ENCODE measurements at regions not wholly inside any gene's neighbourhood (a gene's known extent, or its start where the extent isn't known, plus 50 kb on each side); places are given as distances from the start of the nearest gene placed in this dataset.
"Not testable (repeated sequence)": the region's sequence is repeated elsewhere in the genome, so short reads cannot be mapped to it uniquely, and the experiment has no call there.

GRCh38 chr9:78712903-78713613 lies 416.1 kb downstream of the PSAT1 start:
- H3K4me3 ChIP-seq (ENCODE audit: low read length in 2 of 2) = no peak overlapping the region
- no peaks in the 10 kb centered on the region for H3K36me3 ChIP-seq (ENCODE audit: control insufficient read depth in 2 of 2, insufficient read depth in 2 of 2, low read length in 2 of 2)
- H3K27ac ChIP-seq (ENCODE audit: low read depth in 2 of 2, low read length in 2 of 2) = no peak overlapping the region
- no peaks in the 10 kb centered on the region for H3K27me3 ChIP-seq (ENCODE audit: control insufficient read depth in 2 of 2, insufficient read depth in 2 of 2, low read length in 2 of 2)
- no peak overlapping the region for H3K9ac ChIP-seq (ENCODE audit: low read depth in 1 of 2, low read length in 2 of 2)
- no peaks in the 10 kb centered on the region for H3K4me1 ChIP-seq (ENCODE audit: control insufficient read depth in 2 of 2, insufficient read depth in 2 of 2, low read length in 2 of 2)
- H3K9me3 ChIP-seq (ENCODE audit: control insufficient read depth in 2 of 2, low read length in 2 of 2) = no peaks in the 10 kb centered on the region

- Histone ChIP-seq H3K4me3 (ENCODE audit: low read length in 2 of 2) (no peak overlapping the region), H3K4me1 (ENCODE audit: control insufficient read depth in 2 of 2, insufficient read depth in 2 of 2, low read length in 2 of 2) (no peaks in the 10 kb centered on the region), H3K27me3 (ENCODE audit: control insufficient read depth in 2 of 2, insufficient read depth in 2 of 2, low read length in 2 of 2) (no peaks in the 10 kb centered on the region), H3K27ac (ENCODE audit: low read depth in 2 of 2, low read length in 2 of 2) (no peak overlapping the region), H3K9me3 (ENCODE audit: control insufficient read depth in 2 of 2, low read length in 2 of 2) (no peaks in the 10 kb centered on the region), H3K9ac (ENCODE audit: low read depth in 1 of 2, low read length in 2 of 2) (no peak overlapping the region), H3K36me3 (ENCODE audit: control insufficient read depth in 2 of 2, insufficient read depth in 2 of 2, low read length in 2 of 2) (no peaks in the 10 kb centered on the region)
These were observed 416.9 kb downstream of the PSAT1 start for GRCh38 chr9:78713614-78714405.

DNA sequence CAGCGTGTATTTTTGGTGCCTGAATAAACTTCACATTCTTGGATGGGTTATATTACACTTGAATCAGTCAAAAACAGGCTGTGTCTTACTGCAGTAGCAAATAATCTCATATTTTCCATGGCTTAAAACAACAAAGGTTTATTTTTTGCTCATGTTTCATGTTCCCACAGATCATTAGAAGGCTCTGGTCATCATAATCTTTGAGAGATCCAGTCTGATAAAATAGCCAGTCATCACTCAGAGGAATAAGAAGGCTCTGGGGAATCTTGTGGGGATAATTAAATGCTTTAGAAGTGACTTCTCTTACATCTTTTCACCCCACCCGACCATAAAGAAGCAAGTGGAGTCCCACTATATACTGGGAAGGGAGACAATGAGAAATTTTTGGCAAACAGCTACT lies 417.7 kb downstream of the PSAT1 start:
- Histone ChIP-seq H3K27me3 (ENCODE audit: control insufficient read depth in 2 of 2, insufficient read depth in 2 of 2, low read length in 2 of 2) (no peaks in the 10 kb centered on the region), H3K4me3 (ENCODE audit: low read length in 2 of 2) (no peak overlapping the region), H3K9me3 (ENCODE audit: control insufficient read depth in 2 of 2, low read length in 2 of 2) (no peaks in the 10 kb centered on the region), H3K36me3 (ENCODE audit: control insufficient read depth in 2 of 2, insufficient read depth in 2 of 2, low read length in 2 of 2) (no peaks in the 10 kb centered on the region), H3K27ac (ENCODE audit: low read depth in 2 of 2, low read length in 2 of 2) (no peak overlapping the region), H3K4me1 (ENCODE audit: control insufficient read depth in 2 of 2, insufficient read depth in 2 of 2, low read length in 2 of 2) (no peaks in the 10 kb centered on the region), H3K9ac (ENCODE audit: low read depth in 1 of 2, low read length in 2 of 2) (no peak overlapping the region)

DNA sequence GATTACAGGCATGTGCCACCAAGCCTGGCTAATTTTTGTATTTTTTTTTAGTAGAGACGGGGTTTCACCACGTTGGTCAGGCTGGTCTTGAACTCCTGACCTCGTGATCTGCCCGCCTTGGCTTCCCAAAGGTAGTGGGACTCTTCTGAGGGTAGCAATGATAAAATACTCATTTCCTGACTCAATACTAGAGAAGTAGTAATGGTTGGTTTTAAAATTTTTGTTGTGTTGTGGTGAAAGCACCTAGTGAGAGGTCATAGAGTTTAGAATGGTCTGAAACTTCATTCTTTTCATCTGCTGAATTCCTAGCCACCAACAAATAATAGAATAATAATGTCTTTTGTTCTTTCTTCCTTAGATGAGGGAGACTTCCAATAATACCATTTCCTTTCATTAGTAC lies 422.1 kb downstream of the PSAT1 start:
- H3K4me1 ChIP-seq (ENCODE audit: control insufficient read depth in 2 of 2, insufficient read depth in 2 of 2, low read length in 2 of 2); H3K9me3 ChIP-seq (ENCODE audit: control insufficient read depth in 2 of 2, low read length in 2 of 2); H3K9ac ChIP-seq (ENCODE audit: low read depth in 1 of 2, low read length in 2 of 2); H3K27me3 ChIP-seq (ENCODE audit: control insufficient read depth in 2 of 2, insufficient read depth in 2 of 2, low read length in 2 of 2); H3K4me3 ChIP-seq (ENCODE audit: low read length in 2 of 2); H3K36me3 ChIP-seq (ENCODE audit: control insufficient read depth in 2 of 2, insufficient read depth in 2 of 2, low read length in 2 of 2); H3K27ac ChIP-seq (ENCODE audit: low read depth in 2 of 2, low read length in 2 of 2): not testable (repeated sequence)

DNA sequence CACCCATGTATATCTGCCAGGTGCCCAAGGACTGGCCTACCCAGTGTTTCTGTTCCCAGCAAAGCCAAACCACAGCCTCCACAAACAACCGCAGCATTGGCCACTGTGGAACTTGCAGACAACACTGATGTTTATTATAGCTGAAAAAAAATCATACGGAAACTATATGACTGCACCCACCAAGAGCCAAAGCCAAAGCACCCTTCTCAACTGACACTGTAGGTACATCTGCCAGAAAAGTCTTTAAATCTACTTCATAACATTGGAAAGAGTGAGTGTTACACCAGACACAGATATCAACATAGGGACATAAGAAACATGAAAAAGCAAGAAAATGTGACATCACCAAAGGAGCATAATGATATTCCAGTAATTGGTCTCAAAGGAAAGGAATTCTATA lies 428.0 kb downstream of the PSAT1 start:
- Histone ChIP-seq H3K27ac (ENCODE audit: low read depth in 2 of 2, low read length in 2 of 2) (no peak overlapping the region), H3K9ac (ENCODE audit: low read depth in 1 of 2, low read length in 2 of 2) (no peak overlapping the region), H3K27me3 (ENCODE audit: control insufficient read depth in 2 of 2, insufficient read depth in 2 of 2, low read length in 2 of 2) (no peaks in the 10 kb centered on the region), H3K4me3 (ENCODE audit: low read length in 2 of 2) (no peak overlapping the region), H3K4me1 (ENCODE audit: control insufficient read depth in 2 of 2, insufficient read depth in 2 of 2, low read length in 2 of 2) (no peaks in the 10 kb centered on the region), H3K9me3 (ENCODE audit: control insufficient read depth in 2 of 2, low read length in 2 of 2) (no peaks in the 10 kb centered on the region), H3K36me3 (ENCODE audit: control insufficient read depth in 2 of 2, insufficient read depth in 2 of 2, low read length in 2 of 2) (no peaks in the 10 kb centered on the region)

- H3K4me3 ChIP-seq (ENCODE audit: low read length in 2 of 2) = no peak overlapping the region
- no peaks in the 10 kb centered on the region for H3K27me3 ChIP-seq (ENCODE audit: control insufficient read depth in 2 of 2, insufficient read depth in 2 of 2, low read length in 2 of 2)
- H3K36me3 ChIP-seq (ENCODE audit: control insufficient read depth in 2 of 2, insufficient read depth in 2 of 2, low read length in 2 of 2) = no peaks in the 10 kb centered on the region
- no peaks in the 10 kb centered on the region for H3K4me1 ChIP-seq (ENCODE audit: control insufficient read depth in 2 of 2, insufficient read depth in 2 of 2, low read length in 2 of 2)
- no peaks in the 10 kb centered on the region for H3K9me3 ChIP-seq (ENCODE audit: control insufficient read depth in 2 of 2, low read length in 2 of 2)
- H3K9ac ChIP-seq (ENCODE audit: low read depth in 1 of 2, low read length in 2 of 2) = no peak overlapping the region
- H3K27ac ChIP-seq (ENCODE audit: low read depth in 2 of 2, low read length in 2 of 2) = no peak overlapping the region
These were observed 428.6 kb downstream of the PSAT1 start for GRCh38 chr9:78725503-78725902.

GRCh38 chr9:78745331-78745730 lies 448.4 kb downstream of the PSAT1 start:
- no peak overlapping the region for H3K9ac ChIP-seq (ENCODE audit: low read depth in 1 of 2, low read length in 2 of 2)
- no peak overlapping the region for H3K4me3 ChIP-seq (ENCODE audit: low read length in 2 of 2)
- H3K36me3 ChIP-seq (ENCODE audit: control insufficient read depth in 2 of 2, insufficient read depth in 2 of 2, low read length in 2 of 2) = no peaks in the 10 kb centered on the region
- no peaks in the 10 kb centered on the region for H3K4me1 ChIP-seq (ENCODE audit: control insufficient read depth in 2 of 2, insufficient read depth in 2 of 2, low read length in 2 of 2)
- H3K27ac ChIP-seq (ENCODE audit: low read depth in 2 of 2, low read length in 2 of 2) = no peak overlapping the region
- no peaks in the 10 kb centered on the region for H3K27me3 ChIP-seq (ENCODE audit: control insufficient read depth in 2 of 2, insufficient read depth in 2 of 2, low read length in 2 of 2)
- no peaks in the 10 kb centered on the region for H3K9me3 ChIP-seq (ENCODE audit: control insufficient read depth in 2 of 2, low read length in 2 of 2)

DNA sequence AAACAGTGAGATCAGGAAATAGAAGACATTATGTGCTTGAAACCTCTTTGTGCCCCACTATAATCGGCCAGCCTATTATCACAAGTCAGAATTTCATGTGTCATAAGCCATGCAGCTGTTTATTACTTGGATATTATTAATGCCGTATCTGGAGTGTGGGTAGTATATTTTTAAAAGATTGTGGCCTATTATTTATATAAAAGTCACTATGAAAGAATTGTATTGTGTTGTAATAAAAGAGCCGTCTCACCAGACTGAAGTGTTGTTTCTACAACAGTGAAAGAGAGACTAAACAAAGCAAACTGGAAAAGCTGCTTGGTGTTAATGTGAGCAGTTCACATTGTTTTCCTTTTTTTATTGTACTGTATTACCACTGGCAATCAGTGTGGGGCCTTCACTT lies 449.1 kb downstream of the PSAT1 start:
- H3K4me3 ChIP-seq (ENCODE audit: low read length in 2 of 2) = no peak overlapping the region
- no peaks in the 10 kb centered on the region for H3K27me3 ChIP-seq (ENCODE audit: control insufficient read depth in 2 of 2, insufficient read depth in 2 of 2, low read length in 2 of 2)
- no peaks in the 10 kb centered on the region for H3K4me1 ChIP-seq (ENCODE audit: control insufficient read depth in 2 of 2, insufficient read depth in 2 of 2, low read length in 2 of 2)
- H3K9ac ChIP-seq (ENCODE audit: low read depth in 1 of 2, low read length in 2 of 2) = no peak overlapping the region
- H3K9me3 ChIP-seq (ENCODE audit: control insufficient read depth in 2 of 2, low read length in 2 of 2) = no peaks in the 10 kb centered on the region
- no peaks in the 10 kb centered on the region for H3K36me3 ChIP-seq (ENCODE audit: control insufficient read depth in 2 of 2, insufficient read depth in 2 of 2, low read length in 2 of 2)
- H3K27ac ChIP-seq (ENCODE audit: low read depth in 2 of 2, low read length in 2 of 2) = no peak overlapping the region

DNA sequence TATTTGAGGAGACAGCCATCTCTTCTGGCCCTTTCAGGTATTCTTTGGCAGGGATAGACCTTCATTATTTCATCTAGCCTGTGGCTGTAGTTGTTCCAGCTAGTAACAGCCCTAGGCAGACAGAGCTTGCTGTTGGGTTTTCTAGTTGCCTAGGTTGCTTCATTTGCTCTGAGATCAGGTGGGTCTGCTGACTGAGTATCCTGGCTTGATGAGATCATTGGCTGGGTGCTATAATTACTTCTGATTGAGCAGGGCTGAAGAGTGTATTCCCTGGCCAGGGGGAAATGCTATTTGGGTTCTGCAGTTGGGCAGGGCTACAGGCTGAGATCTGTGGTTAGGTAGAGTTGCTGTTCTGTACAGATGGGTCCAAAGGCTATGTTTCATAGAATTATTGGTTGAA lies 456.1 kb downstream of the PSAT1 start:
- Histone ChIP-seq H3K36me3 (ENCODE audit: control insufficient read depth in 2 of 2, insufficient read depth in 2 of 2, low read length in 2 of 2) (no peaks in the 10 kb centered on the region), H3K27me3 (ENCODE audit: control insufficient read depth in 2 of 2, insufficient read depth in 2 of 2, low read length in 2 of 2) (no peaks in the 10 kb centered on the region), H3K27ac (ENCODE audit: low read depth in 2 of 2, low read length in 2 of 2) (no peak overlapping the region), H3K9me3 (ENCODE audit: control insufficient read depth in 2 of 2, low read length in 2 of 2) (no peaks in the 10 kb centered on the region), H3K4me1 (ENCODE audit: control insufficient read depth in 2 of 2, insufficient read depth in 2 of 2, low read length in 2 of 2) (no peaks in the 10 kb centered on the region), H3K4me3 (ENCODE audit: low read length in 2 of 2) (no peak overlapping the region), H3K9ac (ENCODE audit: low read depth in 1 of 2, low read length in 2 of 2) (no peak overlapping the region)

DNA sequence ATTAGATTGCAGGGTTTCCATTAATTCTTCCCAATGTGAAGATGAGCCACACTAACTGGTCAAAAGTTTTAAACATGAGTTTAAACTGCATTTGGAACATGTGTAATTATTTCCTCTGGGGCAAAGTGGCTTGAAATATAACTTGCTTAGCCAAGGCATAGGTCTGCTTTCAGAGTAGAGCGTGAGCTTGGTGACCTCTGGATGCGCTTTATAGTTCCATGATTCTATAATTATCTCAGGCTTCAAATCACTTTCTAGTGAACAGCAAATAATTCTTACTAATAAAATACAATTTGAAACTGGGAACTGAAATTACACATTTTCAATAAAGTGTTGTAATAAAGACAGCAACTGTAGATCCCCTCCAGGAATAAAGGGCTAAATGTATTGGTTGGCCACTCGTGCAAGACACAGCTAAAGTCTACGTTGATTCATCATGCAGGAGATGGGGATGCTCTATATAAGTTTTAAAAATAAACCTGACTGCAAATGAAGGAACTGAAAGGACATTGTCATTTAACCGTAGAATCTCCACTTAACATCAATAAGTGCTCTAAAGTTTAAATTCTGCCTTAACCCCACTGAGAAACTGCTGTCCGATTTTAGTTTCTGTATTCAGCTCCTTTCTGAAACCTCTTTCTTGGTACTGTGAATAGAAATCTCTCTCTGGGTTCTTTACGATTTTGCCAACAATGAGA lies 460.0 kb downstream of the PSAT1 start:
- Histone ChIP-seq H3K27me3 (ENCODE audit: control insufficient read depth in 2 of 2, insufficient read depth in 2 of 2, low read length in 2 of 2) (no peaks in the 10 kb centered on the region), H3K36me3 (ENCODE audit: control insufficient read depth in 2 of 2, insufficient read depth in 2 of 2, low read length in 2 of 2) (no peaks in the 10 kb centered on the region), H3K9me3 (ENCODE audit: control insufficient read depth in 2 of 2, low read length in 2 of 2) (no peaks in the 10 kb centered on the region), H3K4me3 (ENCODE audit: low read length in 2 of 2) (no peak overlapping the region), H3K4me1 (ENCODE audit: control insufficient read depth in 2 of 2, insufficient read depth in 2 of 2, low read length in 2 of 2) (no peaks in the 10 kb centered on the region), H3K27ac (ENCODE audit: low read depth in 2 of 2, low read length in 2 of 2) (no peak overlapping the region), H3K9ac (ENCODE audit: low read depth in 1 of 2, low read length in 2 of 2) (no peak overlapping the region)

Data from mucosa of rectum (tissue), 2 donors.